Nephron progenitor cell (in vitro differentiated cells): ENCODE measurements at regions not wholly inside any gene's neighbourhood (a gene's known extent, or its start where the extent isn't known, plus 50 kb on each side); places are given as distances from the start of the nearest gene placed in this dataset.

ENCODE experiments used
- DNase-seq: peaks from one replicate; pipeline ENCODE4 v3.0.0; 2021
- H3K27ac Mint-ChIP-seq: 2 replicates; pipeline ENCODE4 v1.8.0; 2021; ENCODE audit warnings: mild to moderate bottlenecking, moderate library complexity, mixed read lengths
- H3K27me3 Mint-ChIP-seq: 2 replicates; pipeline ENCODE4 v1.8.0; 2021; ENCODE audit warnings: mild to moderate bottlenecking, low read depth, mixed read lengths; ENCODE audit not compliant: poor library complexity
- H3K36me3 Mint-ChIP-seq: 2 replicates; pipeline ENCODE4 v1.8.0; 2021; ENCODE audit warnings: low read depth, mixed read lengths
- H3K4me1 Mint-ChIP-seq: 2 replicates; pipeline ENCODE4 v1.8.0; 2021; ENCODE audit warnings: mixed read lengths
- H3K4me3 Mint-ChIP-seq: 2 replicates; pipeline ENCODE4 v1.8.0; 2021; ENCODE audit warnings: mild to moderate bottlenecking, moderate library complexity, mixed read lengths
- H3K9me3 Mint-ChIP-seq: 2 replicates; pipeline ENCODE4 v1.8.0; 2021; ENCODE audit warnings: mild to moderate bottlenecking, moderate library complexity, mixed read lengths
- TF ChIP-seq, protein P1 (sequence below): fragments of 200-600 bp; sonication (generic); IDR thresholded peaks from 2 replicates; pipeline ENCODE4 v1.5.0; 2021; ENCODE audit warnings: antibody characterized with exemption

DNA sequence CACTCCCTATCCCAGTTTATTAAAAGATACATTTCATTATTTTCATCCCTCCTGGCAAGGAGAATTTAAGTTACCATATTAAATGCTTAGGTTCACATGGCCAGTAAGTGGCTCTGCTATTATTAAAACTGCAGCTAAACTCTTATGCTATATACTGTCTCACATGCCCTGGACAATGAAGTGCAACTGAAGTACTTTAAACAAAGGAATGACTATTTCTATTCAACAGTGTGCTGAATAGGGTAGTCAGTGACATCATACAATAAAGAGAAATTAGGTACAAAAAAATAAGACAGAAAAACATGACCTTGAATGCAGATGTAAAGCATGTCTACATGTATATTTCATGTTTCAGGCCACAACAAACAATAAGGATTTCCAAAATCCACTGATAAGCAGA is 282.6 kb upstream of the SMC2 start:
- H3K4me1 Mint-ChIP-seq: no peaks in the 10 kb centered on the region
- TF ChIP-seq, protein P1, sequence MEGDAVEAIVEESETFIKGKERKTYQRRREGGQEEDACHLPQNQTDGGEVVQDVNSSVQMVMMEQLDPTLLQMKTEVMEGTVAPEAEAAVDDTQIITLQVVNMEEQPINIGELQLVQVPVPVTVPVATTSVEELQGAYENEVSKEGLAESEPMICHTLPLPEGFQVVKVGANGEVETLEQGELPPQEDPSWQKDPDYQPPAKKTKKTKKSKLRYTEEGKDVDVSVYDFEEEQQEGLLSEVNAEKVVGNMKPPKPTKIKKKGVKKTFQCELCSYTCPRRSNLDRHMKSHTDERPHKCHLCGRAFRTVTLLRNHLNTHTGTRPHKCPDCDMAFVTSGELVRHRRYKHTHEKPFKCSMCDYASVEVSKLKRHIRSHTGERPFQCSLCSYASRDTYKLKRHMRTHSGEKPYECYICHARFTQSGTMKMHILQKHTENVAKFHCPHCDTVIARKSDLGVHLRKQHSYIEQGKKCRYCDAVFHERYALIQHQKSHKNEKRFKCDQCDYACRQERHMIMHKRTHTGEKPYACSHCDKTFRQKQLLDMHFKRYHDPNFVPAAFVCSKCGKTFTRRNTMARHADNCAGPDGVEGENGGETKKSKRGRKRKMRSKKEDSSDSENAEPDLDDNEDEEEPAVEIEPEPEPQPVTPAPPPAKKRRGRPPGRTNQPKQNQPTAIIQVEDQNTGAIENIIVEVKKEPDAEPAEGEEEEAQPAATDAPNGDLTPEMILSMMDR: no peak
- H3K9me3 Mint-ChIP-seq: no peaks in the 10 kb centered on the region
- no peak overlapping the region for H3K27ac Mint-ChIP-seq
- H3K36me3 Mint-ChIP-seq: no peaks in the 10 kb centered on the region
- DNase-seq: no peak
- no peaks in the 10 kb centered on the region for H3K27me3 Mint-ChIP-seq
- no peak overlapping the region for H3K4me3 Mint-ChIP-seq

DNA sequence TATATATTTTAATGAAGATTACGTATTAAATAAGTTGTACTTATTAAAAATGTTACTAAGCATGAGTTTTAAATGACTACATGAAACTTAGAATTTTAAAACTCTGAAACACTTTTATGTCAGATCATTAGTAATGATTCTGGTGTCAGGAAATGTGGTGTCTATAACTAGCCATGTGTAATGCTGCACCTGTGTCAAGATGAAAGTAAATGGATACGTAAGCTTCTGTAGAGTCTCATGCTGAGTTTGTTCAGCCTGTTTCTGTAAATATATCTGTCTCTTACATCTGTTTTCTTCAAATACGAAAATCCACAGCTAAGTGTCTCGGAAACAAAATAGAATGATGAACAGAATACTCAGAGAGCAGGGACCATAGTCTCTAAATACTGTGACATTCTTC is 278.0 kb upstream of the SMC2 start:
- Mint-ChIP-seq H3K4me1 (no peaks in the 10 kb centered on the region), H3K4me3 (no peak overlapping the region), H3K27ac (no peak overlapping the region), H3K9me3 (no peaks in the 10 kb centered on the region), H3K27me3 (no peaks in the 10 kb centered on the region), H3K36me3 (no peaks in the 10 kb centered on the region)
- DNase-seq: no peak
- TF ChIP-seq, protein P1: no peak

DNA sequence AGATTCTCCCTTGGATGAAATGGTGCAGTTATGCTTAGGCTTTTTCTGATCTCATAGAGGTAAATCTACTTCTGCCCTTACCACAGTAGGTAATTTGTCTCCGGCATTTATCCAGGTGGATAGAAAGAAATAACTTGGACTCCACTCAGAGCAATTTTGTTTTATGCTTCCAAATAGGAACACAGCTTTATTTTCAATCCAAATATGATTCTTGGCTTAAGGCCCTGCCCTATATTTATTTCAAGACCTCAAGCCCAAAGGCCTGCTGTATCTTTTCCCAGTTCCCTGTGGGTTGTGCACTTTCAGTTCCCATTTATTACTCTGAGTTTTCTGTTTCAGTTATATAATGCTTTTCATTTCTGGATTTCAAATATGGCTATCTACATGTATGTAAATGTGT is 274.2 kb upstream of the SMC2 start:
- no peaks in the 10 kb centered on the region for H3K9me3 Mint-ChIP-seq
- H3K27me3 Mint-ChIP-seq: no peaks in the 10 kb centered on the region
- no peaks in the 10 kb centered on the region for H3K4me1 Mint-ChIP-seq
- H3K36me3 Mint-ChIP-seq: no peaks in the 10 kb centered on the region
- H3K27ac Mint-ChIP-seq: no peak overlapping the region
- DNase-seq: no peak
- TF ChIP-seq, protein P1: no peak
- no peak overlapping the region for H3K4me3 Mint-ChIP-seq

DNA sequence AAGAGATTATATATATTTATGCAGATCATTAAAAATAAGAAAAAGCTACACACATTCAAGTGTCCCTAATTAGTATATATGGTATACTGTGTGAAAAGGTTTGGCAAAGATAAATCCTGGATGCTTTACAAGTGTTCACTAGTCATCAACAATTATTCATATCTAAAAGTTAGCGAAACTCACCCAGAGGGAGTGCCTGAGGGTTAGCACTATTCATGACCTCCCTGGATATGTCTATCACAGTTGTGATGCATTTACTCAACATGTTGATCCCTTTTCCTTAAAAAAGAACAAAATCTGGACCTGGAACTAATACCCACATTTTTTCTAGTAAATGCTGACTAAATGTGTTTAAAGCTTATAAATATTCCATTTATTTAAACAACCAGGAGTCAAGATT is 273.0 kb upstream of the SMC2 start:
- DNase-seq: no peak
- no peaks in the 10 kb centered on the region for H3K27me3 Mint-ChIP-seq
- no peak overlapping the region for H3K4me3 Mint-ChIP-seq
- TF ChIP-seq, protein P1: no peak
- no peaks in the 10 kb centered on the region for H3K36me3 Mint-ChIP-seq
- H3K9me3 Mint-ChIP-seq: no peaks in the 10 kb centered on the region
- no peak overlapping the region for H3K27ac Mint-ChIP-seq
- no peaks in the 10 kb centered on the region for H3K4me1 Mint-ChIP-seq

- DNase-seq: no peak
- peaks cover 4% of the 10 kb centered on the region for H3K4me1 Mint-ChIP-seq
- H3K9me3 Mint-ChIP-seq: peaks cover 3% of the 10 kb centered on the region
- peak overlapping the region; percentile 82 for H3K27ac Mint-ChIP-seq
- H3K36me3 Mint-ChIP-seq: no peaks in the 10 kb centered on the region
- H3K4me3 Mint-ChIP-seq: no peak overlapping the region
- H3K27me3 Mint-ChIP-seq: no peaks in the 10 kb centered on the region
- TF ChIP-seq, protein P1: no peak
Measured at GRCh38 chr9:103837940-103838339, 256.2 kb upstream of the SMC2 start.

- peaks cover 4% of the 10 kb centered on the region for H3K4me1 Mint-ChIP-seq
- TF ChIP-seq, protein P1: no peak
- no peak overlapping the region for H3K4me3 Mint-ChIP-seq
Measured at GRCh38 chr9:103839197-103839596, 254.9 kb upstream of the SMC2 start.

More at GRCh38 chr9:103839197-103839596, 254.9 kb upstream of the SMC2 start:
- no peak for DNase-seq
- Mint-ChIP-seq H3K9me3 (peaks cover 11% of the 10 kb centered on the region), H3K27me3 (no peaks in the 10 kb centered on the region), H3K27ac (no peak overlapping the region), H3K36me3 (no peaks in the 10 kb centered on the region)
